ENCODE measurements at regions not wholly inside any gene's neighbourhood (a gene's known extent, or its start where the extent isn't known, plus 50 kb on each side); places are given as distances from the start of the nearest gene placed in this dataset.
"Not testable (repeated sequence)": the region's sequence is repeated elsewhere in the genome, so short reads cannot be mapped to it uniquely, and the experiment has no call there.

GRCh38 chr5:108481355-108481931 is 99.5 kb upstream of the FBXL17 start:
- Mint-ChIP-seq H3K36me3 (ENCODE audit: low read depth) (no peaks in the 10 kb centered on the region), H3K9me3 (no peaks in the 10 kb centered on the region)

GRCh38 chr5:108472237-108472636 is 90.3 kb upstream of the FBXL17 start:
- Mint-ChIP-seq H3K4me3 (no peak overlapping the region), H3K27me3 (peaks cover 5% of the 10 kb centered on the region), H3K4me1 (no peaks in the 10 kb centered on the region), H3K9me3 (no peaks in the 10 kb centered on the region), H3K27ac (no peak overlapping the region), H3K36me3 (ENCODE audit: low read depth) (no peaks in the 10 kb centered on the region)
- ChIA-PET POLR2A (no interaction called here), CTCF (no interaction called here)
- DNase-seq: no peak

More at GRCh38 chr5:108481355-108481931, 99.5 kb upstream of the FBXL17 start:
- no peak overlapping the region for H3K4me3 Mint-ChIP-seq
- ChIA-PET CTCF (no interaction called here), POLR2A (no interaction called here)
- H3K27me3 Mint-ChIP-seq: peaks cover 3% of the 10 kb centered on the region
- no peak overlapping the region for H3K27ac Mint-ChIP-seq
- no peaks in the 10 kb centered on the region for H3K4me1 Mint-ChIP-seq
- DNase-seq: no peak

DNA sequence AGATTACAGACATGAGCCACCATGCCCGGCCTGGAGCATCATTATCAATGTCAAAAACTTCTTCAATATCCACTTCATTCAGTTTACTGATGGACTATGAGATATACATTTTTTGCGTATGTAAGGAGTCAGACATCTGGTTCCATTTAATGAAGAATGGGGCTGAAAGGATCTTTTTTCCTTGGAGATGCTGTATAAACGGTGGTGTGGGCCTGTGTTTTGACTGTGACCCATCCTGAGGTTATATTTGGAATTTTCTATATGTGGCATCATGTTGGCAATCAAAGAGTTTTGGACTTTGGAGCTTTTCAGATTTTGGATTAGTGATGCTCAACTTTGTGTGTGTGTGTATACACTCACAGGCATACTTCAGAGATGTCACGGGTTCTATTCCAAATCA is 85.7 kb upstream of the FBXL17 start:
- no peaks in the 10 kb centered on the region for H3K27me3 Mint-ChIP-seq
- POLR2A ChIA-PET: no interaction called here

GRCh38 chr5:108461628-108462367 is 79.9 kb upstream of the FBXL17 start:
- no peaks in the 10 kb centered on the region for H3K9me3 Mint-ChIP-seq
- no peaks in the 10 kb centered on the region for H3K4me1 Mint-ChIP-seq
- no peak for DNase-seq
- no peak overlapping the region for H3K4me3 Mint-ChIP-seq
- no peaks in the 10 kb centered on the region for H3K36me3 Mint-ChIP-seq (ENCODE audit: low read depth)
- ChIA-PET CTCF (interaction anchor here (0.7 kb wide), 1 partner anchor 1974 kb away, joined by 3 read pairs; no protein-coding TSS in a partner anchor), POLR2A (no interaction called here)
- no peak overlapping the region for H3K27ac Mint-ChIP-seq
- H3K27me3 Mint-ChIP-seq: no peaks in the 10 kb centered on the region

More for the DNA sequence above, 85.7 kb upstream of the FBXL17 start:
- Mint-ChIP-seq H3K9me3 (no peaks in the 10 kb centered on the region), H3K4me3 (no peak overlapping the region), H3K36me3 (ENCODE audit: low read depth) (no peaks in the 10 kb centered on the region), H3K27ac (no peak overlapping the region), H3K4me1 (no peaks in the 10 kb centered on the region)
- CTCF ChIA-PET: no interaction called here
- no peak for DNase-seq

GRCh38 chr5:108459769-108460168 is 77.9 kb upstream of the FBXL17 start:
- DNase-seq: no peak
- POLR2A ChIA-PET: no interaction called here
- Mint-ChIP-seq H3K27me3 (no peaks in the 10 kb centered on the region), H3K4me3 (no peak overlapping the region), H3K36me3 (ENCODE audit: low read depth) (no peaks in the 10 kb centered on the region), H3K27ac (no peak overlapping the region), H3K9me3 (peaks cover 1% of the 10 kb centered on the region), H3K4me1 (no peaks in the 10 kb centered on the region)
- CTCF ChIA-PET: no interaction called here

- CTCF ChIA-PET: no interaction called here
- Mint-ChIP-seq H3K27me3 (peaks cover 2% of the 10 kb centered on the region), H3K36me3 (ENCODE audit: low read depth) (no peaks in the 10 kb centered on the region), H3K4me3 (no peak overlapping the region), H3K9me3 (peaks cover 5% of the 10 kb centered on the region), H3K27ac (no peak overlapping the region), H3K4me1 (no peaks in the 10 kb centered on the region)
- POLR2A ChIA-PET: no interaction called here
- no peak for DNase-seq
These were observed 69.4 kb upstream of the FBXL17 start for GRCh38 chr5:108451269-108451668.

- H3K36me3 Mint-ChIP-seq (ENCODE audit: low read depth); H3K9me3 Mint-ChIP-seq; POLR2A ChIA-PET; H3K27ac Mint-ChIP-seq; CTCF ChIA-PET; H3K4me3 Mint-ChIP-seq; H3K27me3 Mint-ChIP-seq; H3K4me1 Mint-ChIP-seq; DNase-seq: not testable (repeated sequence)
These were observed 62.2 kb upstream of the FBXL17 start for GRCh38 chr5:108444130-108444529.

GRCh38 chr5:108442063-108442651 is 60.3 kb upstream of the FBXL17 start:
- DNase-seq; H3K9me3 Mint-ChIP-seq; POLR2A ChIA-PET; H3K27ac Mint-ChIP-seq; H3K4me3 Mint-ChIP-seq; CTCF ChIA-PET; H3K27me3 Mint-ChIP-seq; H3K4me1 Mint-ChIP-seq; H3K36me3 Mint-ChIP-seq (ENCODE audit: low read depth): not testable (repeated sequence)

DNA sequence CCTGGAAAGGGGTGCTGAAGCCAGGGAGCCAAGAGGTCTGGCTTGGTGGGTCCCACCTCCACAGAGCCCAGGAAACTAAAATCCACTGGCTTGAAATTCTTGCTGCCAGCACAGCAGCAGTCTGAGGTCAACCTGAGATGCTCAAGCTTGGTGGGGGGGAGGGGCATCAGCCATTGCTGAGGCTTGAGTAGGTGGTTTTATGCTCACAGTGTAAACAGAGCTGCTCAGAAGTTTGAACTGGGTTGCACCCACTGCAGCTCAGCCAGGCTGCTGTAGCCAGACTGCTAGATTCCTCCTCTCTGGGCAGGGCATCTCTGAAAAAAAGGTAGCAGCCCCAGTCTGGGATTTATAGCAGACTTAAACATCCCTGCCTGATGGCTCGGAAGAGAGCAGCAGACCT is 55.5 kb upstream of the FBXL17 start:
- Mint-ChIP-seq H3K27me3 (no peaks in the 10 kb centered on the region), H3K27ac (no peak overlapping the region), H3K9me3 (peaks cover 2% of the 10 kb centered on the region), H3K4me3 (no peak overlapping the region), H3K36me3 (ENCODE audit: low read depth) (no peaks in the 10 kb centered on the region), H3K4me1 (no peaks in the 10 kb centered on the region)
- POLR2A ChIA-PET: no interaction called here
- CTCF ChIA-PET: no interaction called here
- DNase-seq: no peak

DNA sequence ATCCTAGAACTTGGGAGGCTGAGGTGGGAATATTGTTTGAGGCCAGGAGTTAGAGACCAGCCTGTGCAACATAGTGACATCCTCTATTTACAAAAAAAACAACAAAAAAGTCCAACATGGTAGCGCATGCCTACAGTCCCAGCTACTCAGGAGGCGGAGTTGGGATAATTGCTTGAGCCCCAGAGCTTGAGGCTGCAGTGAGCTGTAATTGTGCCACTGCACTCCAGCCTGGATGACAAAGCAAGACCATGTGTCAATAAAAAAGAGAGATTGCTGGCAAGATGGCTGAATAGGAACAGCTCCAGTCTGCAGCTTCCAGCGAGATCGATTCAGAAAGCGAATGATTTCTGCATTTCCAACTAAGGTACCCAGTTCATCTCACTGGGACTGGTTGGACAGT is 54.8 kb upstream of the FBXL17 start:
- H3K4me1 Mint-ChIP-seq: no peaks in the 10 kb centered on the region
- H3K4me3 Mint-ChIP-seq: no peak overlapping the region
- CTCF ChIA-PET: no interaction called here
- DNase-seq: no peak
- no peaks in the 10 kb centered on the region for H3K36me3 Mint-ChIP-seq (ENCODE audit: low read depth)
- POLR2A ChIA-PET: no interaction called here
- H3K27ac Mint-ChIP-seq: no peak overlapping the region
- H3K27me3 Mint-ChIP-seq: no peaks in the 10 kb centered on the region
- peaks cover 2% of the 10 kb centered on the region for H3K9me3 Mint-ChIP-seq

DNA sequence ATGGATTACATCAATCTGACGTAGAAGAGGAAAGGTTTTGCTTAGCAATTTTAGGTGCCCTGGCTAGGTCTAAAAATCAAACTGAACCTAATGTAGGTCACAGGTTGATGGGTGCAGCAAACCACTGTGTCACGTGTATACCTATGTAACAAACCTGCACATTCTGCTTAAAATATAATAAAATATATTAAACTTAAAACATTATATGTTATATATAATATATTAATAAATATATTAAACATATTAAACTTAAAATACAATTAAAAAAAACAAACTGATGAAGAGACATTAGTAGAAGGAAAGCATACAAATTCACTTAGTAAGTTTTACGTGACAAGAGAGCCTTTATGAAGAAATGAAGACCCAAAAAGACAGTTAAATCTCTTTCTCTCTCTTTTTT is 51.7 kb upstream of the FBXL17 start:
- no peak for DNase-seq
- Mint-ChIP-seq H3K4me3 (no peak overlapping the region), H3K9me3 (no peaks in the 10 kb centered on the region), H3K27ac (no peak overlapping the region), H3K36me3 (ENCODE audit: low read depth) (no peaks in the 10 kb centered on the region), H3K27me3 (peaks cover 2% of the 10 kb centered on the region), H3K4me1 (no peaks in the 10 kb centered on the region)
- ChIA-PET POLR2A (no interaction called here), CTCF (no interaction called here)

DNA sequence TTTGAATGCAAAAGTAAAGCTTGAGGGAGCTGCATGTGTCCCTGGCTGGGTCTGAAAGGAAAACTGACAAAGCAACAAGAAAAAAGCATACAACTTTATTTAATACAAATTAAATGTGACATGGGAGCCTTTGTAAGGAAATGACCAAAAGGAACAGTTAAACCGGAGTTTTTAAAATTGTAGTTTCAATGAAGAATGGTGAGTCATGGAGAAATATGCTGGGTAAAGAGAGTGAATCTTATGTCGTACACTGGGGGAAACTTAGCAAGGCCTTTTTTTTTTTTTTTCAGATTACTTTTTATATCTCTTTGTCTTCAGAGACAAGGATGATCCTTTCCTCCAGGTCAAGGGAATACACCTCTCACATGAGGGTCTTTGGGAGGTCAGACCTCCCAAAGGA is 50.1 kb upstream of the FBXL17 start:
- H3K27ac Mint-ChIP-seq: no peak overlapping the region
- no peaks in the 10 kb centered on the region for H3K4me1 Mint-ChIP-seq
- ChIA-PET POLR2A (no interaction called here), CTCF (interaction anchor here (0.5 kb wide), 1 partner anchor 34 kb away, joined by 4 read pairs; no protein-coding TSS in a partner anchor)
- H3K36me3 Mint-ChIP-seq (ENCODE audit: low read depth): no peaks in the 10 kb centered on the region
- H3K4me3 Mint-ChIP-seq: no peak overlapping the region
- peaks cover 4% of the 10 kb centered on the region for H3K27me3 Mint-ChIP-seq
- no peak for DNase-seq
- no peaks in the 10 kb centered on the region for H3K9me3 Mint-ChIP-seq

Data from activated CD4-positive, alpha-beta memory T cell treated with anti-CD3 and anti-CD28 coated beads, Interleukin-2, amount 10 ng/mL, durations not matched to agents 7 days and 5 days (primary cell).